Subcutaneous abdominal adipose tissue (tissue), 5 donors: ENCODE measurements at regions not wholly inside any gene's neighbourhood (a gene's known extent, or its start where the extent isn't known, plus 50 kb on each side); places are given as distances from the start of the nearest gene placed in this dataset.
"Not testable (repeated sequence)": the region's sequence is repeated elsewhere in the genome, so short reads cannot be mapped to it uniquely, and the experiment has no call there.

Source experiments
- H3K27ac ChIP-seq: one replicate; pipeline ENCODE4 v1.7.0; 2013; ENCODE audit warnings: low read depth, mild to moderate bottlenecking, inconsistent platforms, low read length, moderate library complexity
- H3K27me3 ChIP-seq, 5 donors: one replicate each; pipeline ENCODE4 v1.7.0; 2013; ENCODE audit warnings: low read length in 5 of 5, inconsistent platforms in 1 of 5; ENCODE audit not compliant: control insufficient read depth in 5 of 5, insufficient read depth in 4 of 5
- H3K36me3 ChIP-seq, 5 donors: one replicate each; pipeline ENCODE4 v1.7.0; 2013; ENCODE audit warnings: low read length in 5 of 5; ENCODE audit not compliant: control insufficient read depth in 5 of 5, insufficient read depth in 5 of 5
- H3K4me1 ChIP-seq, 5 donors: one replicate each; pipeline ENCODE4 v1.7.0; 2013; ENCODE audit warnings: low read length in 5 of 5, mild to moderate bottlenecking in 3 of 5, moderate library complexity in 1 of 5; ENCODE audit not compliant: control insufficient read depth in 5 of 5, insufficient read depth in 5 of 5
- H3K4me3 ChIP-seq, 5 donors: one replicate each; pipeline ENCODE4 v1.7.0; 2013; ENCODE audit warnings: low read length in 5 of 5, low read depth in 1 of 5
- H3K9ac ChIP-seq, 5 donors: one replicate each; pipeline ENCODE4 v1.7.0; 2013; ENCODE audit warnings: low read length in 5 of 5, mild to moderate bottlenecking in 4 of 5, moderate library complexity in 3 of 5
- H3K9me3 ChIP-seq, 5 donors: one replicate each; pipeline ENCODE4 v1.7.0; 2013; ENCODE audit warnings: low read length in 5 of 5; ENCODE audit not compliant: control insufficient read depth in 5 of 5
- donor health status: healthy.
- donor health status: healthy.
- donor health status: healthy.
- donor health status: healthy.
- donor health status: healthy.

DNA sequence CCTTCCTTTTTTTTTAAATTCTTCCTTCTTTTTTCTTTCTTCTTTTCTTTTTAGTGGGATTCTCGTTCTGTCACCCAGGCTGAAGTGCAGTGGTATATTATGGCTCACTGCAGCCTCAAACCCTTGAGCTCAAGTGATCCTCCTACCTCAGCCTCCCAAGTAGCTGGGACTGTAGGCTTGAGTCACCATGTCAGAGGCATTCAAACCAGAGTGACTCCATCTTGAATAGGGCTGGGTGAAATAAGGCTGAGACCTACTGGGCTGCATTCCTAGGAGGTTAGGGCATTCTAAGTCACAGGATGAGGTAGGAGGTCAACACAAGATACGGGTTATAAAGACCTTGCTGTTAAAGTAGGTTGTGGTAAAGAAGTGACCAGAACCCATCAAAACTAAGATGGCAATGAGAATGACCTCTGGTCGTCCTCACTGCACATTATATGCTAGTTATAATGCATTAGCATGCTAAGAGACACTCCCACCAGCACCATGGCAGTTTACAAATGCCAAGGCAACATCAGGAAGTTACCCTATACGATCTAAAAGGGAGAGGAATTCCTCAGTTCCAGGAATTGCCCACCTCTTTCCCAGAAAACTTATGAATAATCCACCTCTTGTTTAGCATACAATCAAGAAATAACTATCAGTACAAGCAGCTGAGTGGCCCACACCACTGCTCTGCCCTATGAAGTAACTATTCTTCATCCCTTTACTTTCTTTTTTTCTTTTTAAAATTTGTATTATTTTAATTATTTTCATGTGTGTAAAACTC is 99.0 kb upstream of the ITGB1 start:
- no peak overlapping the region for H3K27ac ChIP-seq

DNA sequence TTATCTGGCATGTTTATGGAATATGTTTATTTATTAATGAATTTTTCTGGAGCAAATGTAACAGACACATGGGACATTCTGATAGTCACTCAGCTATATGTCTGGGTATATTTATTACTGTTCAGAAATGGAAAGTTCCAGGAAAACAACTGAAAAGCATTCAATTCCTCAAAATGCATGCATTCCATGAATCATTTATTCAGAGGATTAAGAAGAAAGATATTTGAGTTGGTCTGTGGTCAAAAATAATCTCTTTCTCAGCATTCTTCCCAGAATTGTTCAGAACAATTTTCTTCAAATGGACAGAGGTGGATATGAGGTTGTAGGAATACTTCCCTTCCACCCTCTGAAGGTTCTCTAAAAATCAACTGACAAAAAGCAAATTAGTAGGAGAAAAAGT is 97.6 kb upstream of the ITGB1 start:
- Histone ChIP-seq H3K4me3 (no peak overlapping the region), H3K4me1 (peaks cover 0 to 9% (median 4%) of the 10 kb centered on the region in 5 donors), H3K36me3 (no peaks in the 10 kb centered on the region), H3K27ac (no peak overlapping the region), H3K9me3 (no peaks in the 10 kb centered on the region), H3K27me3 (no peaks in the 10 kb centered on the region), H3K9ac (no peak overlapping the region)

More for the DNA sequence above, 99.0 kb upstream of the ITGB1 start:
- Histone ChIP-seq H3K9ac (no peak overlapping the region), H3K36me3 (no peaks in the 10 kb centered on the region), H3K4me3 (no peak overlapping the region), H3K4me1 (peaks cover 0 to 9% (median 4%) of the 10 kb centered on the region in 5 donors), H3K9me3 (no peaks in the 10 kb centered on the region), H3K27me3 (no peaks in the 10 kb centered on the region)

DNA sequence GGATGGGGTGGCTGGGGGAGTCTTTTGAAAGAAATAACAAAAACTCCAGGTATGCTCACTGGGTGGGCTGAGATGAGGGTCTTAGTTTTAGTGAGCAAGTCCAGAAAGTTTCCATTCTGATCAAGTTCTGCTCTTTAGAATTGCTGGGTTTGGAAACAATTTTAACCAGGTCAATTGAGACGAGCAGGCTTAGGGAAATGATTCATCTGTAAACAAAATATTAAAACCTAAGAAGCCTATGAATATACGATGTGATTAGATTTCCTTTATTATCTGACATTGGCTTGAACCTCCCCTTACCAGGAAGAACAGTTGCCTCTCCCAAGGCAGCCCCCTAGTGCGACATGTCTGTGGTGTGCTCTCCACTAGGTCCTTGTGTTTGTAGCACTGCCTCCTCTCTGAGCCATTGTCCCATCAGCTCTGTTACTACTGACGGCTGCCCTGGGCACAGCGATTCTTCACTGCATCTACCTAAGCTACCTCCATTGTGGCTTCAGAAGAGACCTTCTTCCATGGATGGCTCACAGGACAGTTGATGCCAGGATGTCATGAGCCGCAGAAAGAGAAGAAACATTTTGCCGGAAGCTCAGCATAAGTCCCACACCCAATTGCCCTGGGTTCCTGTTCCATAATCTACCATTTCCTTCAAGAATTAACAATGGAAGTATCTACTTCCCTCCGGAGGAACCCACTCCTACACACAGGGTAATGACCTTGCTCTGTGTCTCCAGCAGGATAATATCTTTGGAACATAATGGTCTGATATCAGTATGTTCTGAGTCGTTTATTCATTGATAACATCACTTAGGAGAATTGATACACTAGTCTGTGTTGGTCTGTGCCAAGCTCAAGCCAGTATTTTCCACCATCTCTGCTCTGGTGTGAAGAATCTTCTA is 95.1 kb upstream of the ITGB1 start:
- H3K4me3 ChIP-seq, result no peak overlapping the region
- no peak overlapping the region for H3K9ac ChIP-seq
- H3K27me3 ChIP-seq, result no peaks in the 10 kb centered on the region
- no peaks in the 10 kb centered on the region for H3K36me3 ChIP-seq
- H3K4me1 ChIP-seq, result peaks cover 0 to 9% (median 4%) of the 10 kb centered on the region in 5 donors
- H3K27ac ChIP-seq, result no peak overlapping the region
- no peaks in the 10 kb centered on the region for H3K9me3 ChIP-seq

DNA sequence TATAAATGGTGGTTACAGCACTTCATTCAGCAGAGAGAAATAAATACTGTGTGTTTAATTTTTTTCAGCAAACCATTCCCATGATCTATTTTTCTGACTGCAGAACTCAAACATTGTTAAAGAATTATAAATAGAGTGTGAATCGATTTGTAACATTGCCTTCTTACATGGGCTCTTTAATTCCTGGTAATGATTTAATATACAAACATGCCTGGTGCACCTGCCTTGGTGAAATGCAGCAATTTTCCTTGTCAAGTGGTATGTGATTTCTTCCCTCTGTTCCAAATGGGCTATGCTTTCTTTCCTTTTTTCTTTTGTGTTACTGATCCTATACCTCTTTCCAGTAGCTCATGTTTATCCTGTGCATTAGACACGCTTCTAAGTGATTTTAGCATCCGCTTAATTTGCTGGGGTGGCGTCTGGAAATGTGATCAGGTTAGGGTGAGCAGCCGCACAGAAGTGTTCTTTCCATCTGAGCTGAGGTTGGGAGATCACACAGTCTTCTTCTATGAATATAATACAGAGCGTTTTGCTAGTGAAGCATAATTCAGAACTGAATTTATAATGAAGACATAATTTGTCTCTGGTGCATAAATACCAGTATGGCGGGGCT is 94.3 kb upstream of the ITGB1 start:
- H3K27ac ChIP-seq, result no peak overlapping the region
- no peaks in the 10 kb centered on the region for H3K27me3 ChIP-seq

DNA sequence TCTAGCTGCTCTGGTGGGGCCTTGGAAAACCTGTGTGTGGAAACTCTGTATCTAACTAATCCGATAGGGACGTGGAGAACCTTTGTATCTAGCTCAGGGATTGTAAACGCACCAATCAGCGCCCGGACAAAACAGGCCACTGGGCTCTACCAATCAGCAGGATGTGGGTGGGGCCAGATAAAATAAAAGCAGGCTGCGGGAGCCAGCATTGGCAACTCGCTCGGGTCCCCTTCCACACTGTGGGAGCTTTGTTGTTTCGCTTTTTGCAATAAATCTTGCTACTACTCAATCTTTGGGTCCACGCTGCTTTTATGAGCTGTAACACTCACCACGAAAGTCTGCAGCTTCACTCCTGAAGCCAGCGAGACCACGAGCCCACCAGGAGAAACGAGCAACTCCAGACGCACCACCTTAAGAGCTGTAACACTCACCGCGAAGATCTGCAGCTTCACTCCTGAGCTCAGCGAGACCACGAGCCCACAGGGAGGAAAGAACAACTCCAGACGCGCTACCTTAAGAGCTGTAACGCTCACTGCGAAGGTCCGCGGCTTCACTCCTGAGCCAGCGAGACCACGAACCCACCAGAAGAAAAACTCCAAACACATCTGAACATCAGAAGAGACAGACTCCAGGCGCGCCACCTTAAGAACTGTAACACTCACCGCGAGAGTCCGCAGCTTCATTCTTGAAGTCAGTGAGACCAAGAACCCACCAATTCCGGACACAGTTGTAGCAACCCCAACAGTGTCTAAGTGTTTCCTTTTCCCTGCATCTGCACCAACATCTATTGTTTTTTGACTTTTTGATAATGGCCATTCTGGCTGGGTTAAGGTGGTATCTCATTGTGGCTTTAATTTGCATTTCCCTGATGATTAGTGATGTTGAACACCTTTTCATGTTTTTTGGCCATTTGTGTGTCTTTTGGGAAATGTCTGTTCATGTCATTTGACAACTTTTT is 92.2 kb upstream of the ITGB1 start:
- H3K9ac ChIP-seq, H3K4me3 ChIP-seq, H3K9me3 ChIP-seq, H3K27me3 ChIP-seq, H3K4me1 ChIP-seq, H3K27ac ChIP-seq, H3K36me3 ChIP-seq: not testable (repeated sequence)

More for the DNA sequence above, 94.3 kb upstream of the ITGB1 start:
- H3K9ac ChIP-seq, result no peak overlapping the region
- H3K36me3 ChIP-seq, result no peaks in the 10 kb centered on the region
- peaks cover 0 to 9% (median 4%) of the 10 kb centered on the region in 5 donors for H3K4me1 ChIP-seq
- H3K9me3 ChIP-seq, result no peaks in the 10 kb centered on the region
- H3K4me3 ChIP-seq, result no peak overlapping the region

GRCh38 chr10:33048223-33048622 is 90.2 kb upstream of the ITGB1 start:
- Histone ChIP-seq H3K9me3 (no peaks in the 10 kb centered on the region), H3K4me1 (peaks cover 0 to 2% (median 0%) of the 10 kb centered on the region in 5 donors), H3K36me3 (no peaks in the 10 kb centered on the region), H3K27ac (no peak overlapping the region), H3K27me3 (no peaks in the 10 kb centered on the region), H3K9ac (no peak overlapping the region), H3K4me3 (no peak overlapping the region)

GRCh38 chr10:33047655-33048054 is 89.6 kb upstream of the ITGB1 start:
- no peak overlapping the region for H3K4me3 ChIP-seq
- H3K36me3 ChIP-seq, result no peaks in the 10 kb centered on the region
- no peak overlapping the region for H3K27ac ChIP-seq
- H3K4me1 ChIP-seq, result no peaks in the 10 kb centered on the region
- no peak overlapping the region for H3K9ac ChIP-seq
- no peaks in the 10 kb centered on the region for H3K9me3 ChIP-seq
- no peaks in the 10 kb centered on the region for H3K27me3 ChIP-seq

DNA sequence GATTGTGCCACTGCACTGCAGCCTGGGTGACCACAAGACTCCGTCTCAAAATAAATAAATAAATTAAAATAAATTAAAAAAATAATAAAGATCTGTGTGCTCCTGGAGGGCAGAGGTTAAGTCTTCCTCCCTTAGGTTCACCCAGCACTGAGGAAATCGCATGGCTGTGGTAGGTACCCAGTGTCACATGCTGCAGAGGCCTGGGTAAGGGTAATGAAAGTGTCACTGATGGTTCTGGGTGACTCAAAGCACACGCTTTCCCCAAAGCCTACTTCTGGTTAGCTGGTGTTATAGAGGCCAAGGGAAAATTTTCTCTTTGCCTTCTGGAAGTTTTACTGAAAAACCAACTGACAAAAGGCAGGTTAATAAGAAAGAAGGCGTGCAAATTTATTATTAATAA is 88.8 kb upstream of the ITGB1 start:
- Histone ChIP-seq H3K36me3 (no peaks in the 10 kb centered on the region), H3K27me3 (no peaks in the 10 kb centered on the region), H3K4me1 (no peaks in the 10 kb centered on the region), H3K4me3 (no peak overlapping the region), H3K9me3 (no peaks in the 10 kb centered on the region), H3K9ac (no peak overlapping the region), H3K27ac (no peak overlapping the region)

- Histone ChIP-seq H3K4me3 (no peak overlapping the region), H3K9me3 (no peaks in the 10 kb centered on the region), H3K9ac (no peak overlapping the region)
Observed at GRCh38 chr10:33045421-33045820, 87.4 kb upstream of the ITGB1 start.

More at GRCh38 chr10:33045421-33045820, 87.4 kb upstream of the ITGB1 start:
- H3K27me3 ChIP-seq, result no peaks in the 10 kb centered on the region
- no peaks in the 10 kb centered on the region for H3K36me3 ChIP-seq
- no peaks in the 10 kb centered on the region for H3K4me1 ChIP-seq
- H3K27ac ChIP-seq, result no peak overlapping the region
